Liver (tissue), 3 donors: ENCODE measurements at regions not wholly inside any gene's neighbourhood (a gene's known extent, or its start where the extent isn't known, plus 50 kb on each side); places are given as distances from the start of the nearest gene placed in this dataset.

Source experiments
- EGR1 ChIP-seq, 2 donors: IDR thresholded peaks; 2 replicates each; pipeline ENCODE4 v1.6.1; 2016 to 2018; ENCODE audit warnings: antibody characterized with exemption in 2 of 2, low read depth in 2 of 2
- SP1 ChIP-seq: IDR thresholded peaks from 2 replicates; pipeline ENCODE4 v1.6.1; 2018; ENCODE audit warnings: antibody characterized with exemption, mild to moderate bottlenecking
- TF ChIP-seq, protein P1 (sequence below): fragments of 150-350 bp; IDR thresholded peaks from 2 replicates; pipeline ENCODE4 v1.5.1; 2017; ENCODE audit warnings: improper control_type of control experiment, low read depth, low read length; ENCODE audit not compliant: missing input control
- TF ChIP-seq, protein P2 (sequence below): IDR thresholded peaks from 2 replicates; pipeline ENCODE4 v1.6.1; 2016; ENCODE audit warnings: antibody characterized with exemption
- donor health status: healthy.
- donor health status: healthy.

DNA sequence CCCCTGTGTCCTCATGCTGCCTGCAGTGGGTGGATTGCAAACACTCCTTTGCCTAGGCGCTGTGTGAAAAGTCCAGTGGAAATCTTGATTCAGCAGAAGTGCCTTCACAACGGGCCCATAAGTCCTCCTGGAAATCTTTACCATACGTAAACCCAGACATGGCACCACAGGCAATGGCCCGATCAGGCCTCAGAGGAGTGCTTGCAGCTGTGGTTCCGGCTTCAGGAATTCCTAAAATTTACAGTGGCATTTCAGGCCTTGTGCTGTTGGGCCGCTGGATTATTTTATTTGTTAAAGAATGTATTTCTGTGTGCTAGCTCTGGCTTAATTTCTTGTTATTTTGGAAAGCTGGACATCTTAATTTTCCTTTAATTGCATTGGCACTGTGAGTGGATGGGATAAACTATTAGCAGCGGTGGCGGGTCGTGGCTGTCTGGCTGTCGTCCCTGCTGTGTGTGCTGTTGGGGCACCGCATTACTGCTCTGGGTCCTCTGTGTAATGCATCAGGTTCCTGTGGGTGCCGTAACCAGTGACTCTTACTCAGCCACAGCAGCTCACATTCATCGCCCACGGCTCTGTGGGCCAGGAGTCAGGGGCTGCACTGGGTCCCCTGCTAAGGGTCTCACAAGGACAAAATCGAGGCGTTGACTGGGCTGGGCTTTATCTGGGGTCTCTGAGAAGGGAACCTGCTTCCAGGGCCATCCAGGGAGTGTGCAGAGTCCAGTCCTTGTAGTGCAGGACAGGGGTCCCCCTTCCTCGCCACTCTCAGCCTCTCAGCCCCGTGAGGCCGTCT, 73.1 kb downstream of the RTP5 start:
- TF ChIP-seq, protein P1, sequence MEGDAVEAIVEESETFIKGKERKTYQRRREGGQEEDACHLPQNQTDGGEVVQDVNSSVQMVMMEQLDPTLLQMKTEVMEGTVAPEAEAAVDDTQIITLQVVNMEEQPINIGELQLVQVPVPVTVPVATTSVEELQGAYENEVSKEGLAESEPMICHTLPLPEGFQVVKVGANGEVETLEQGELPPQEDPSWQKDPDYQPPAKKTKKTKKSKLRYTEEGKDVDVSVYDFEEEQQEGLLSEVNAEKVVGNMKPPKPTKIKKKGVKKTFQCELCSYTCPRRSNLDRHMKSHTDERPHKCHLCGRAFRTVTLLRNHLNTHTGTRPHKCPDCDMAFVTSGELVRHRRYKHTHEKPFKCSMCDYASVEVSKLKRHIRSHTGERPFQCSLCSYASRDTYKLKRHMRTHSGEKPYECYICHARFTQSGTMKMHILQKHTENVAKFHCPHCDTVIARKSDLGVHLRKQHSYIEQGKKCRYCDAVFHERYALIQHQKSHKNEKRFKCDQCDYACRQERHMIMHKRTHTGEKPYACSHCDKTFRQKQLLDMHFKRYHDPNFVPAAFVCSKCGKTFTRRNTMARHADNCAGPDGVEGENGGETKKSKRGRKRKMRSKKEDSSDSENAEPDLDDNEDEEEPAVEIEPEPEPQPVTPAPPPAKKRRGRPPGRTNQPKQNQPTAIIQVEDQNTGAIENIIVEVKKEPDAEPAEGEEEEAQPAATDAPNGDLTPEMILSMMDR: no peak
- TF ChIP-seq, protein P2, sequence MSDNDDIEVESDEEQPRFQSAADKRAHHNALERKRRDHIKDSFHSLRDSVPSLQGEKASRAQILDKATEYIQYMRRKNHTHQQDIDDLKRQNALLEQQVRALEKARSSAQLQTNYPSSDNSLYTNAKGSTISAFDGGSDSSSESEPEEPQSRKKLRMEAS: no peak
- TF ChIP-seq EGR1 (IDR thresholded peaks at IDR 0.05; ENCODE audit: low read depth in 2 of 2): no peak
- no peak for TF ChIP-seq SP1
